ENCODE measurements at regions not wholly inside any gene's neighbourhood (a gene's known extent, or its start where the extent isn't known, plus 50 kb on each side); places are given as distances from the start of the nearest gene placed in this dataset.

GRCh38 chr11:37963440-37963839 lies 1365.4 kb upstream of the RAG2 start:
- ChIA-PET CTCF (no interaction called here), POLR2A (no interaction called here)
- TF ChIP-seq HMGA2 (CRISPR knock-in tag; IDR thresholded peaks at IDR 0.05) (peak; percentile 75; the same call in 1 of the 2 replicates), ZNF263 (CRISPR knock-in tag; IDR thresholded peaks at IDR 0.05; ENCODE audit: low read depth) (no peak), ARID4B (CRISPR knock-in tag; IDR thresholded peaks at IDR 0.05; ENCODE audit: borderline replicate concordance) (no peak), PRRX2 (CRISPR knock-in tag; IDR thresholded peaks at IDR 0.05) (no peak), PRDM15 (CRISPR knock-in tag; IDR thresholded peaks at IDR 0.05) (no peak), ZNF416 (CRISPR knock-in tag; IDR thresholded peaks at IDR 0.05) (no peak), CBFB (CRISPR knock-in tag; IDR thresholded peaks at IDR 0.05; ENCODE audit: low read depth) (no peak), E2F1 (CRISPR knock-in tag; IDR thresholded peaks at IDR 0.05) (no peak)
- Mint-ChIP-seq H3K27me3 (ENCODE audit: low read depth) (peaks cover 2% of the 10 kb centered on the region; the same call in 1 of the 2 replicates), H3K9me3 (peaks cover 69% of the 10 kb centered on the region), H3K27ac (no peak overlapping the region), H3K36me3 (peaks cover 54% of the 10 kb centered on the region), H3K4me3 (no peak overlapping the region), H3K4me1 (peaks cover 4% of the 10 kb centered on the region; the same call in 1 of the 2 replicates)
- ATAC-seq (peak; percentile 69), DNase-seq (ENCODE audit: low spot score) (no peak)

GRCh38 chr11:37957717-37958116 lies 1359.7 kb upstream of the RAG2 start:
- ChIA-PET POLR2A (no interaction called here), CTCF (no interaction called here)
- Mint-ChIP-seq H3K9me3 (peaks cover 69% of the 10 kb centered on the region), H3K27ac (no peak overlapping the region), H3K27me3 (ENCODE audit: low read depth) (peaks cover 9% of the 10 kb centered on the region), H3K36me3 (peaks cover 57% of the 10 kb centered on the region), H3K4me1 (no peaks in the 10 kb centered on the region), H3K4me3 (no peak overlapping the region)
- ATAC-seq (no peak), DNase-seq (ENCODE audit: low spot score) (no peak)
- no peak for TF ChIP-seq JUN (CRISPR knock-in tag; IDR thresholded peaks at IDR 0.05)
- no peak for TF ChIP-seq ZSCAN18 (CRISPR knock-in tag; IDR thresholded peaks at IDR 0.05)
- TF ChIP-seq CDX4 (CRISPR knock-in tag; IDR thresholded peaks at IDR 0.05; ENCODE audit: borderline replicate concordance): no peak

Measured in WTC11 (cell line).